HCT116 (cell line): ENCODE measurements at regions not wholly inside any gene's neighbourhood (a gene's known extent, or its start where the extent isn't known, plus 50 kb on each side); places are given as distances from the start of the nearest gene placed in this dataset.

Experiments used
- EGR1 ChIP-seq: IDR thresholded peaks from 2 replicates; pipeline ENCODE4 v1.6.1; 2012; ENCODE audit warnings: low read depth
- JUND ChIP-seq: IDR thresholded peaks from 2 replicates; pipeline ENCODE4 v1.6.1; 2012
- RAD21 ChIP-seq: IDR thresholded peaks from 2 replicates; pipeline ENCODE4 v1.6.1; 2012; ENCODE audit warnings: low read depth, mild to moderate bottlenecking
- SIN3A ChIP-seq: IDR thresholded peaks from 2 replicates; pipeline ENCODE4 v1.6.1; 2012; ENCODE audit warnings: low read depth
- TF ChIP-seq, protein P1 (sequence below), 3 experiments: fragments of 200-600 bp in 1 of 3; sonication (generic) in 1 of 3; IDR thresholded peaks in 2 of 3; conservative IDR thresholded peaks in 1 of 3; 2 replicates each; pipeline ENCODE4 v1.5.1; 2012 to 2017; ENCODE audit warnings: low read depth in 2 of 3, low read length in 2 of 3, antibody characterized with exemption in 1 of 3, borderline replicate concordance in 1 of 3, control low read depth in 1 of 3, mild to moderate bottlenecking in 1 of 3, mixed read lengths in 1 of 3, mixed run types in 1 of 3, moderate library complexity in 1 of 3; ENCODE audit not compliant: insufficient read depth in 1 of 3
- TF ChIP-seq, protein P2 (sequence below): IDR thresholded peaks from 2 replicates; pipeline ENCODE4 v1.6.1; 2012; ENCODE audit warnings: low read depth

DNA sequence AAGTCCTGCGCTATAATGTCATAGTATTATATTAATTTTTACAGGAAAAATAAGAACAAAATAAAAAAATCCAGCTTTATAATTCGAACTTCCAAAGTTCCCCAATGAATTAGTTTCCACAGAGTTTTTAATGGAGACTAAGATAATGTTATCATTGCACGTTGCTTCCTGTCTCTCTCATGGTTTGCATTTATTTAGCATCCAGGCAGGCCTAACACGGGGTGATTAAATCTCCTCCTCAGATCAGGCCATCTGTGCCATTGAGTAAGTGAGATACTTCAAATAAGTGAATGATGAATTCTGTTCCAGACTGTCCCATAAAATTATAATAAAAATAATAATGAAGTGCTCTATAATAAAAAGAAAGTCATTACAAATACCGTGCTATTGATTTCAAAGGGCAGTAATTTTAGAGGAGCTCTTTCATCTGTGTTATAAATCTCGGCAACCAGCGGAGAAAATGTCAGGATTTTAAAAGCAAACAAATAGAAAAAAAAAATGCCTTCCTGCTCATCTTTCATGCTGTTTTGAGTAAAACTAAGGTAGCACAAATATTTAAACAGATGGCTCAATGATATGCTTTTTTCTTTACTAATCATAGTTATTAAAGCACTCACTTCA, 570.6 kb upstream of the ZNF608 start:
- no peak for TF ChIP-seq EGR1
- TF ChIP-seq RAD21, result no peak
- TF ChIP-seq, protein P1, sequence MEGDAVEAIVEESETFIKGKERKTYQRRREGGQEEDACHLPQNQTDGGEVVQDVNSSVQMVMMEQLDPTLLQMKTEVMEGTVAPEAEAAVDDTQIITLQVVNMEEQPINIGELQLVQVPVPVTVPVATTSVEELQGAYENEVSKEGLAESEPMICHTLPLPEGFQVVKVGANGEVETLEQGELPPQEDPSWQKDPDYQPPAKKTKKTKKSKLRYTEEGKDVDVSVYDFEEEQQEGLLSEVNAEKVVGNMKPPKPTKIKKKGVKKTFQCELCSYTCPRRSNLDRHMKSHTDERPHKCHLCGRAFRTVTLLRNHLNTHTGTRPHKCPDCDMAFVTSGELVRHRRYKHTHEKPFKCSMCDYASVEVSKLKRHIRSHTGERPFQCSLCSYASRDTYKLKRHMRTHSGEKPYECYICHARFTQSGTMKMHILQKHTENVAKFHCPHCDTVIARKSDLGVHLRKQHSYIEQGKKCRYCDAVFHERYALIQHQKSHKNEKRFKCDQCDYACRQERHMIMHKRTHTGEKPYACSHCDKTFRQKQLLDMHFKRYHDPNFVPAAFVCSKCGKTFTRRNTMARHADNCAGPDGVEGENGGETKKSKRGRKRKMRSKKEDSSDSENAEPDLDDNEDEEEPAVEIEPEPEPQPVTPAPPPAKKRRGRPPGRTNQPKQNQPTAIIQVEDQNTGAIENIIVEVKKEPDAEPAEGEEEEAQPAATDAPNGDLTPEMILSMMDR (IDR thresholded peaks at IDR 0.05 in 2 of 3, conservative IDR thresholded peaks at IDR 0.05 in 1 of 3; ENCODE audit: borderline replicate concordance in 1 of 3, insufficient read depth in 1 of 3, low read depth in 2 of 3, low read length in 2 of 3), result no peak
- TF ChIP-seq, protein P2, sequence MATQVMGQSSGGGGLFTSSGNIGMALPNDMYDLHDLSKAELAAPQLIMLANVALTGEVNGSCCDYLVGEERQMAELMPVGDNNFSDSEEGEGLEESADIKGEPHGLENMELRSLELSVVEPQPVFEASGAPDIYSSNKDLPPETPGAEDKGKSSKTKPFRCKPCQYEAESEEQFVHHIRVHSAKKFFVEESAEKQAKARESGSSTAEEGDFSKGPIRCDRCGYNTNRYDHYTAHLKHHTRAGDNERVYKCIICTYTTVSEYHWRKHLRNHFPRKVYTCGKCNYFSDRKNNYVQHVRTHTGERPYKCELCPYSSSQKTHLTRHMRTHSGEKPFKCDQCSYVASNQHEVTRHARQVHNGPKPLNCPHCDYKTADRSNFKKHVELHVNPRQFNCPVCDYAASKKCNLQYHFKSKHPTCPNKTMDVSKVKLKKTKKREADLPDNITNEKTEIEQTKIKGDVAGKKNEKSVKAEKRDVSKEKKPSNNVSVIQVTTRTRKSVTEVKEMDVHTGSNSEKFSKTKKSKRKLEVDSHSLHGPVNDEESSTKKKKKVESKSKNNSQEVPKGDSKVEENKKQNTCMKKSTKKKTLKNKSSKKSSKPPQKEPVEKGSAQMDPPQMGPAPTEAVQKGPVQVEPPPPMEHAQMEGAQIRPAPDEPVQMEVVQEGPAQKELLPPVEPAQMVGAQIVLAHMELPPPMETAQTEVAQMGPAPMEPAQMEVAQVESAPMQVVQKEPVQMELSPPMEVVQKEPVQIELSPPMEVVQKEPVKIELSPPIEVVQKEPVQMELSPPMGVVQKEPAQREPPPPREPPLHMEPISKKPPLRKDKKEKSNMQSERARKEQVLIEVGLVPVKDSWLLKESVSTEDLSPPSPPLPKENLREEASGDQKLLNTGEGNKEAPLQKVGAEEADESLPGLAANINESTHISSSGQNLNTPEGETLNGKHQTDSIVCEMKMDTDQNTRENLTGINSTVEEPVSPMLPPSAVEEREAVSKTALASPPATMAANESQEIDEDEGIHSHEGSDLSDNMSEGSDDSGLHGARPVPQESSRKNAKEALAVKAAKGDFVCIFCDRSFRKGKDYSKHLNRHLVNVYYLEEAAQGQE, result no peak
- no peak for TF ChIP-seq SIN3A
- no peak for TF ChIP-seq JUND
